ENCODE measurements at regions not wholly inside any gene's neighbourhood (a gene's known extent, or its start where the extent isn't known, plus 50 kb on each side); places are given as distances from the start of the nearest gene placed in this dataset.

DNA sequence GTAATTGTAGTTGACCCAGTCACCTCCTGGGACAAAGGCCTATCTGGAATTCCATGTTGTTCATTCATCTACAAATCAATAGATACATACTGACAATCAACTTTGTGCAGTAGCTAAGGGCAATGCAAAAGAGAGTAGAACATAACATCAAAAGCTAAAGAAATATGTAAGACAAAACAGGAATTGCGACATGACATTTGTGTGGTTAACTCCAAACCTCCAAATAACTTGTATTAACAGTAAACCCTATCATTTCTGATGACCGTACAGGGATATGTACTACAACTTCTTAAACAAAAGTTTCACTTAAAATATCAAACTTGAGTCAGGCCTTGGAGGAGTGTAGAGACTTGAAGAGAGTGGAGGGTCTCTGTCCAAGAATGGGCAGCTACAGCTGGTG, 317.6 kb downstream of the SPATA17 start:
- POLR2A ChIA-PET: no interaction called here
- CTCF ChIA-PET (ENCODE audit: low intra/inter-chr PET ratio): no interaction called here
- Histone ChIP-seq H2AFZ (ENCODE audit: low read depth, low read length) (no peak overlapping the region), H3K4me1 (replicated peaks in 1 of 2; ENCODE audit: control insufficient read depth in 2 of 2, insufficient read depth in 2 of 2, low read length in 2 of 2) (no peaks in the 10 kb centered on the region), H3K4me3 (no peak overlapping the region), H3K9me1 (ENCODE audit: control insufficient read depth, insufficient read depth, low read length) (no peaks in the 10 kb centered on the region), H3K4me2 (ENCODE audit: insufficient read depth, low read length) (no peak overlapping the region), H3K27me3 (ENCODE audit: control insufficient read depth in 2 of 2, insufficient read depth in 2 of 2, low read length in 2 of 2) (no peaks in the 10 kb centered on the region), H3K9ac (ENCODE audit: insufficient read depth in 1 of 2, low read depth in 2 of 2, low read length in 2 of 2) (no peak overlapping the region), H4K20me1 (replicated peaks; ENCODE audit: control insufficient read depth, insufficient read depth, low read length) (no peaks in the 10 kb centered on the region), H3K27ac (ENCODE audit: extremely low read depth, low read depth, low read length) (no peak overlapping the region), H3K9me3 (replicated peaks; ENCODE audit: control insufficient read depth, insufficient read depth, low read depth, low read length) (no peaks in the 10 kb centered on the region; the same call in 1 of the 2 replicates), H3K79me2 (ENCODE audit: control insufficient read depth, insufficient read depth, low read length) (no peaks in the 10 kb centered on the region), H3K36me3 (ENCODE audit: control insufficient read depth, insufficient read depth, low read length) (no peaks in the 10 kb centered on the region)
- TF ChIP-seq BCL6 (CRISPR knock-in tag; IDR thresholded peaks at IDR 0.05): no peak
- no peak for TF ChIP-seq ZSCAN29 (IDR thresholded peaks at IDR 0.05)
- TF ChIP-seq, protein P1, sequence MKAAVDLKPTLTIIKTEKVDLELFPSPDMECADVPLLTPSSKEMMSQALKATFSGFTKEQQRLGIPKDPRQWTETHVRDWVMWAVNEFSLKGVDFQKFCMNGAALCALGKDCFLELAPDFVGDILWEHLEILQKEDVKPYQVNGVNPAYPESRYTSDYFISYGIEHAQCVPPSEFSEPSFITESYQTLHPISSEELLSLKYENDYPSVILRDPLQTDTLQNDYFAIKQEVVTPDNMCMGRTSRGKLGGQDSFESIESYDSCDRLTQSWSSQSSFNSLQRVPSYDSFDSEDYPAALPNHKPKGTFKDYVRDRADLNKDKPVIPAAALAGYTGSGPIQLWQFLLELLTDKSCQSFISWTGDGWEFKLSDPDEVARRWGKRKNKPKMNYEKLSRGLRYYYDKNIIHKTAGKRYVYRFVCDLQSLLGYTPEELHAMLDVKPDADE (conservative IDR thresholded peaks at IDR 0.05; ENCODE audit: control insufficient read depth, low read depth, low read length): no peak
- TF ChIP-seq SREBF2 (CRISPR knock-in tag; IDR thresholded peaks at IDR 0.05): no peak
- ATAC-seq (no peak), DNase-seq (ENCODE audit: extremely low read depth in 1 of 4, low spot score in 3 of 4) (no peak), FAIRE-seq (no peak)
- in situ Hi-C loops (cut with MboI) (no loop called here), intact Hi-C loops (cut with micrococcal nuclease) (no loop called here)
- 2% methylated on average over 2 of the region's 2 CpGs for WGBS (ENCODE audit: insufficient coverage, low coverage, missing lambda C conversion rate)
- no TSS peak for BruUV-seq (replicated peaks)

DNA sequence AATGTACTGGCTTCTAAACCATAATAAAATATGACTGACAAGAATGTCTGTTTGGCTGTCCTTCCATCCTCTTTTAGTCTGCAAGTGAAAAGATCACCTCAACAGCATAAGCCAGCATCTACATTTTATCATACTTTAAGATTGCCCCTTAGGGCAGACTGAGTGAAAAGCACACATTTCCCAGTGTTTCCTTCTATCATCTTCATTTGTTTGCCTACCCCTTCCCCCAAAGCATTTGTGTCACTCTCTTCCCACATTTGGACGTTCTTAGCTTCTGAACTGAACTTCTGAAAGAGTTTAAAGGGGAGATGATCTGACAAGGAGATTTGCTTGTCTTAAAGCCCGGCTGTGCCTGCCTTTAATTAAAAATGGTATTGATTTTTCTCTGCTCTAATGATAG, 322.2 kb downstream of the SPATA17 start:
- no peaks in the 10 kb centered on the region for H3K4me1 ChIP-seq (replicated peaks in 1 of 2; ENCODE audit: control insufficient read depth in 2 of 2, insufficient read depth in 2 of 2, low read length in 2 of 2)
- no TSS peak for BruUV-seq (replicated peaks)
- CTCF ChIA-PET (ENCODE audit: low intra/inter-chr PET ratio): no interaction called here
- no peak overlapping the region for H3K9ac ChIP-seq (ENCODE audit: insufficient read depth in 1 of 2, low read depth in 2 of 2, low read length in 2 of 2)
- POLR2A ChIA-PET: interaction anchor here (0.6 kb wide), 1 partner anchor 87 kb away, joined by 3 read pairs; no protein-coding TSS in a partner anchor
- no peaks in the 10 kb centered on the region for H3K36me3 ChIP-seq (ENCODE audit: control insufficient read depth, insufficient read depth, low read length)
- H3K27ac ChIP-seq (ENCODE audit: extremely low read depth, low read depth, low read length): no peak overlapping the region
- no peak for DNase-seq (ENCODE audit: extremely low read depth in 1 of 4, low spot score in 3 of 4)
- no peak overlapping the region for H3K4me3 ChIP-seq
- TF ChIP-seq NCOA6 (IDR thresholded peaks at IDR 0.05): no peak
- no peak for TF ChIP-seq JUND (IDR thresholded peaks at IDR 0.05; ENCODE audit: borderline replicate concordance, low read depth, low read length)
- TF ChIP-seq JUND (tag; IDR thresholded peaks at IDR 0.05; ENCODE audit: borderline replicate concordance, low read depth, low read length): no peak
- no peak for TF ChIP-seq SAP30 (IDR thresholded peaks at IDR 0.05; ENCODE audit: borderline replicate concordance, insufficient read depth, low read depth, low read length, poor library complexity, severe bottlenecking)
- TF ChIP-seq BMI1 (IDR thresholded peaks at IDR 0.05; ENCODE audit: low read length): no peak
- FAIRE-seq: no peak
- H3K27me3 ChIP-seq (ENCODE audit: control insufficient read depth in 2 of 2, insufficient read depth in 2 of 2, low read length in 2 of 2): no peaks in the 10 kb centered on the region
- no peaks in the 10 kb centered on the region for H4K20me1 ChIP-seq (replicated peaks; ENCODE audit: control insufficient read depth, insufficient read depth, low read length)
- 0% methylated on average over 2 of the region's 2 CpGs for WGBS (ENCODE audit: insufficient coverage, low coverage, missing lambda C conversion rate)
- ATAC-seq: no peak
- H3K9me3 ChIP-seq (replicated peaks; ENCODE audit: control insufficient read depth, insufficient read depth, low read depth, low read length): no peaks in the 10 kb centered on the region; the same call in 1 of the 2 replicates
- intact Hi-C loops (cut with micrococcal nuclease) (no loop called here), in situ Hi-C loops (cut with MboI) (no loop called here)
- H3K9me1 ChIP-seq (ENCODE audit: control insufficient read depth, insufficient read depth, low read length): no peaks in the 10 kb centered on the region
- H2AFZ ChIP-seq (ENCODE audit: low read depth, low read length): no peak overlapping the region
- H3K79me2 ChIP-seq (ENCODE audit: control insufficient read depth, insufficient read depth, low read length): no peaks in the 10 kb centered on the region
- no peak overlapping the region for H3K4me2 ChIP-seq (ENCODE audit: insufficient read depth, low read length)

Measured in K562 (cell line).